Gastrocnemius medialis (tissue), 4 donors: ENCODE measurements at regions not wholly inside any gene's neighbourhood (a gene's known extent, or its start where the extent isn't known, plus 50 kb on each side); places are given as distances from the start of the nearest gene placed in this dataset.

ENCODE experiments used
- POLR2A ChIP-seq, 2 donors: fragments of 450-650 bp; IDR thresholded peaks; one replicate each; pipeline ENCODE4 v1.6.1; 2017; ENCODE audit warnings: antibody characterized with exemption in 2 of 2, mild to moderate bottlenecking in 2 of 2, moderate library complexity in 2 of 2
- TF ChIP-seq, protein P1 (sequence below), 5 experiments: fragments of 450-650 bp in 3 of 5; fragments of 200-600 bp in 2 of 5; sonication (generic) in 2 of 5; IDR thresholded peaks in 4 of 5; conservative IDR thresholded peaks in 1 of 5; 1 replicate in 4 of 5; 2 replicates in 1 of 5; pipeline ENCODE4 v1.5.1; 2016 to 2019; ENCODE audit warnings: antibody characterized with exemption in 5 of 5, mild to moderate bottlenecking in 3 of 5, moderate library complexity in 3 of 5

DNA sequence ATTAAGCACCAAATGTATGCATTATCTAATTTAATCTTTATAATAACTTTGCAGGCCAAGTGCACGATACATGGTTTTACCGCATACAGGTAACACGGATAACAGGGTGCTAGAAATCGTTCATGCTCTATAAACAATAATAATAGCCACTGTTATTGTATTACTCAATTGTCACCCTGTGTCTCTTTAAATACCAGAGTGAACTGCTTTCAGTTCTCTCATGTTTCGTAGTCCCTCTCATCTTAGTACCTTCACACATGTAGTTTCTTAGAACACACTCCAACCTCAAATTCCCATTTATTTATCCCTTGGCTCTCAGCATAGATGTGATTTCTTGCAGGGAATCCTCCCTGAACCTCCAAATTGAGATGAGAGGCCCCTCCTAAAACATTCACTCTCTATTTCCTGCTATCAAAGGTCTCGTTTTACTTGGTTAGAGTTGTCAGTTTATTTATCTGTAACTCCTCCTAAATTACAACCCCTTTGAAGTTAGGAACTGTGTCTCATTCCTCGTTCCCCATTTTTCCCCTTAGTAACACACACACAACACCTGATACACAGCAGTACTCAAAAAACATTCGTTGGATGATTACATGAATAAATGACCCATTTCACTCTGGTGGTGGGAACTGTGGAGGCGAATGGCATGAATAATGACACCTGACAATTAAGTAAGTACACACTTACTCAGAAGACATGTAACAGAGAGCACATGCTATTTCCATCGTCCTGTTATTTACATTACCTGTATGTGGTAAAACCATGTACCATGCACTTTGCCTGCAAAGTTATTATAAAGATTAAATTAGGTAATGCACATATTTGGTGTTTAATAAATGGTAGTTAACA is 134.6 kb downstream of the BTG1 start:
- TF ChIP-seq, protein P1, sequence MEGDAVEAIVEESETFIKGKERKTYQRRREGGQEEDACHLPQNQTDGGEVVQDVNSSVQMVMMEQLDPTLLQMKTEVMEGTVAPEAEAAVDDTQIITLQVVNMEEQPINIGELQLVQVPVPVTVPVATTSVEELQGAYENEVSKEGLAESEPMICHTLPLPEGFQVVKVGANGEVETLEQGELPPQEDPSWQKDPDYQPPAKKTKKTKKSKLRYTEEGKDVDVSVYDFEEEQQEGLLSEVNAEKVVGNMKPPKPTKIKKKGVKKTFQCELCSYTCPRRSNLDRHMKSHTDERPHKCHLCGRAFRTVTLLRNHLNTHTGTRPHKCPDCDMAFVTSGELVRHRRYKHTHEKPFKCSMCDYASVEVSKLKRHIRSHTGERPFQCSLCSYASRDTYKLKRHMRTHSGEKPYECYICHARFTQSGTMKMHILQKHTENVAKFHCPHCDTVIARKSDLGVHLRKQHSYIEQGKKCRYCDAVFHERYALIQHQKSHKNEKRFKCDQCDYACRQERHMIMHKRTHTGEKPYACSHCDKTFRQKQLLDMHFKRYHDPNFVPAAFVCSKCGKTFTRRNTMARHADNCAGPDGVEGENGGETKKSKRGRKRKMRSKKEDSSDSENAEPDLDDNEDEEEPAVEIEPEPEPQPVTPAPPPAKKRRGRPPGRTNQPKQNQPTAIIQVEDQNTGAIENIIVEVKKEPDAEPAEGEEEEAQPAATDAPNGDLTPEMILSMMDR (IDR thresholded peaks at IDR 0.05 in 4 of 5, conservative IDR thresholded peaks at IDR 0.05 in 1 of 5), result no peak
- TF ChIP-seq POLR2A (IDR thresholded peaks at IDR 0.05), result no peak
